HEK293 (cell line): ENCODE measurements at regions not wholly inside any gene's neighbourhood (a gene's known extent, or its start where the extent isn't known, plus 50 kb on each side); places are given as distances from the start of the nearest gene placed in this dataset.

Experiments
- KLF1 ChIP-seq: fragments of 450-650 bp; formaldehyde crosslinking; IDR thresholded peaks from 2 replicates; pipeline ENCODE4 v1.5.1; 2016; ENCODE audit warnings: missing biosample characterization, missing genetic modification characterization
- OSR2 ChIP-seq: fragments of 450-650 bp; formaldehyde crosslinking; IDR thresholded peaks from 2 replicates; pipeline ENCODE4 v1.5.1; 2016; ENCODE audit warnings: missing biosample characterization, missing genetic modification characterization
- PRDM10 ChIP-seq: fragments of 450-650 bp; formaldehyde crosslinking; IDR thresholded peaks from 2 replicates; pipeline ENCODE4 v1.5.1; 2016; ENCODE audit warnings: missing biosample characterization, missing genetic modification characterization
- RBAK ChIP-seq: fragments of 450-650 bp; formaldehyde crosslinking; IDR thresholded peaks from 2 replicates; pipeline ENCODE4 v1.5.1; 2016; ENCODE audit warnings: missing biosample characterization, missing genetic modification characterization
- SP2 ChIP-seq: fragments of 450-650 bp; formaldehyde crosslinking; IDR thresholded peaks from 2 replicates; pipeline ENCODE4 v1.5.1; 2016; ENCODE audit warnings: missing biosample characterization, missing genetic modification characterization
- YY1 ChIP-seq: fragments of 450-650 bp; formaldehyde crosslinking; IDR thresholded peaks from 2 replicates; pipeline ENCODE4 v1.5.1; 2018; ENCODE audit warnings: missing biosample characterization, missing genetic modification characterization
- ZEB2 ChIP-seq: fragments of 450-650 bp; formaldehyde crosslinking; IDR thresholded peaks from 2 replicates; pipeline ENCODE4 v1.5.1; 2016; ENCODE audit warnings: missing biosample characterization, missing genetic modification characterization
- ZNF148 ChIP-seq: fragments of 450-650 bp; formaldehyde crosslinking; IDR thresholded peaks from 2 replicates; pipeline ENCODE4 v1.5.0; 2017; ENCODE audit warnings: missing biosample characterization, missing genetic modification characterization, borderline replicate concordance
- ZNF19 ChIP-seq: fragments of 450-650 bp; formaldehyde crosslinking; IDR thresholded peaks from 2 replicates; pipeline ENCODE4; 2016; ENCODE audit warnings: missing biosample characterization, missing genetic modification characterization, low read depth
- ZNF48 ChIP-seq: fragments of 450-650 bp; formaldehyde crosslinking; IDR thresholded peaks from 2 replicates; pipeline ENCODE4 v1.5.1; 2016; ENCODE audit warnings: missing biosample characterization, missing genetic modification characterization
- ZNF639 ChIP-seq: fragments of 450-650 bp; formaldehyde crosslinking; IDR thresholded peaks from 2 replicates; pipeline ENCODE4 v1.5.1; 2016; ENCODE audit warnings: missing biosample characterization, missing genetic modification characterization
- ZNF768 ChIP-seq: fragments of 450-650 bp; formaldehyde crosslinking; IDR thresholded peaks from 2 replicates; pipeline ENCODE4 v1.5.1; 2018; ENCODE audit warnings: missing biosample characterization, mild to moderate bottlenecking, missing genetic modification characterization
- TF ChIP-seq, protein P1 (sequence below): fragments of 450-650 bp; formaldehyde crosslinking; IDR thresholded peaks from 2 replicates; pipeline ENCODE4 v1.5.1; 2016; ENCODE audit warnings: missing biosample characterization, missing genetic modification characterization

GRCh38 chr14:65835501-65835900 lies 423.0 kb downstream of the FUT8 start:
- no peak for TF ChIP-seq ZNF19
- TF ChIP-seq, protein P1, sequence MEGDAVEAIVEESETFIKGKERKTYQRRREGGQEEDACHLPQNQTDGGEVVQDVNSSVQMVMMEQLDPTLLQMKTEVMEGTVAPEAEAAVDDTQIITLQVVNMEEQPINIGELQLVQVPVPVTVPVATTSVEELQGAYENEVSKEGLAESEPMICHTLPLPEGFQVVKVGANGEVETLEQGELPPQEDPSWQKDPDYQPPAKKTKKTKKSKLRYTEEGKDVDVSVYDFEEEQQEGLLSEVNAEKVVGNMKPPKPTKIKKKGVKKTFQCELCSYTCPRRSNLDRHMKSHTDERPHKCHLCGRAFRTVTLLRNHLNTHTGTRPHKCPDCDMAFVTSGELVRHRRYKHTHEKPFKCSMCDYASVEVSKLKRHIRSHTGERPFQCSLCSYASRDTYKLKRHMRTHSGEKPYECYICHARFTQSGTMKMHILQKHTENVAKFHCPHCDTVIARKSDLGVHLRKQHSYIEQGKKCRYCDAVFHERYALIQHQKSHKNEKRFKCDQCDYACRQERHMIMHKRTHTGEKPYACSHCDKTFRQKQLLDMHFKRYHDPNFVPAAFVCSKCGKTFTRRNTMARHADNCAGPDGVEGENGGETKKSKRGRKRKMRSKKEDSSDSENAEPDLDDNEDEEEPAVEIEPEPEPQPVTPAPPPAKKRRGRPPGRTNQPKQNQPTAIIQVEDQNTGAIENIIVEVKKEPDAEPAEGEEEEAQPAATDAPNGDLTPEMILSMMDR: no peak
- TF ChIP-seq YY1 (tag by site-specific recombination): no peak
- no peak for TF ChIP-seq PRDM10 (tag by site-specific recombination)
- no peak for TF ChIP-seq ZNF48 (tag by site-specific recombination)
- no peak for TF ChIP-seq KLF1 (tag by site-specific recombination)
- TF ChIP-seq ZNF639 (tag by site-specific recombination): no peak
- no peak for TF ChIP-seq ZNF148 (tag by site-specific recombination)
- TF ChIP-seq OSR2: no peak
- TF ChIP-seq RBAK: no peak
- TF ChIP-seq ZEB2: no peak
- TF ChIP-seq ZNF768: no peak
- TF ChIP-seq SP2 (tag by site-specific recombination): no peak
